ENCODE measurements at regions not wholly inside any gene's neighbourhood (a gene's known extent, or its start where the extent isn't known, plus 50 kb on each side); places are given as distances from the start of the nearest gene placed in this dataset.

DNA sequence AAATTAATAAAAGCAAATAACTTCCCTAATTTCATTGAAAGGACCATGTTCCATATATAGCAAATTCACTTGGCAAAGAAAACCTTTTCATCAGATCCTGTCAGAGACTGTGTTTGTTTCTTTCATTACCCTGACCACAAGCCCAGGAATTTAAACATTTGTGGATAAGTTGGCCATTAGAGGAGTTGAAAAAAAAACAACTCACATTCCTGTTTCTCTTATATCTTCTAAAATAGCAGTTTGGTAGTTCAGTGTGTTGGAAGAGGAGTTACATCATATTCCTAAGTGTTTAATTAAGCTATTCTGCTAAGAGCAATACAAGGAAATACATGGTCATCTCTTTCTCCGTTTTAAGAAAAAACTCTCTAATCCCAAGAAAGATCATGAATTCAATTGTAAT is 505.6 kb downstream of the TLE1 start:
- in situ Hi-C loops (cut with HindIII; ENCODE audit: low pct_unique_long_range_greater_than_20kb, low sequenced_read_pairs) (no loop called here), intact Hi-C loops (cut with micrococcal nuclease; ENCODE audit: unreplicated experiment) (no loop called here)
- ChIA-PET POLR2A (interaction anchor here (0.6 kb wide), 1 partner anchor 124 kb away, joined by 3 read pairs; no protein-coding TSS in a partner anchor), CTCF (no interaction called here)
- BruUV-seq (replicated peaks): no TSS peak
- no peaks in the 10 kb centered on the region for H3K27me3 ChIP-seq (ENCODE audit: control insufficient read depth, insufficient read depth, low read length)
- ATAC-seq (no peak), DNase-seq (ENCODE audit: low read depth, low spot score) (no peak)
- H3K9me3 ChIP-seq (ENCODE audit: control insufficient read depth, insufficient read depth, low read depth, low read length): no peaks in the 10 kb centered on the region
- TF ChIP-seq POLR2AphosphoS5 (IDR thresholded peaks at IDR 0.05; ENCODE audit: low read depth, low read length): no peak
- no peak for TF ChIP-seq TCF7L2 (IDR thresholded peaks at IDR 0.05; ENCODE audit: low read depth, low read length)
- no peak for TF ChIP-seq SIN3A (IDR thresholded peaks at IDR 0.05; ENCODE audit: borderline replicate concordance, insufficient read depth, low read depth, low read length)
- no peak for TF ChIP-seq REST (IDR thresholded peaks at IDR 0.05; ENCODE audit: insufficient read depth in 1 of 2, low read depth in 2 of 2, low read length in 1 of 2)
- TF ChIP-seq CTCF (IDR thresholded peaks at IDR 0.05): no peak
- no peaks in the 10 kb centered on the region for H3K4me1 ChIP-seq (ENCODE audit: control insufficient read depth, insufficient read depth, low read length)
- no peak overlapping the region for H3K4me3 ChIP-seq (ENCODE audit: low read depth in 2 of 2, low read length in 2 of 2)
- no peak overlapping the region for H3K27ac ChIP-seq (ENCODE audit: low read length)
- H3K36me3 ChIP-seq (ENCODE audit: control insufficient read depth, insufficient read depth, low read length): no peaks in the 10 kb centered on the region

DNA sequence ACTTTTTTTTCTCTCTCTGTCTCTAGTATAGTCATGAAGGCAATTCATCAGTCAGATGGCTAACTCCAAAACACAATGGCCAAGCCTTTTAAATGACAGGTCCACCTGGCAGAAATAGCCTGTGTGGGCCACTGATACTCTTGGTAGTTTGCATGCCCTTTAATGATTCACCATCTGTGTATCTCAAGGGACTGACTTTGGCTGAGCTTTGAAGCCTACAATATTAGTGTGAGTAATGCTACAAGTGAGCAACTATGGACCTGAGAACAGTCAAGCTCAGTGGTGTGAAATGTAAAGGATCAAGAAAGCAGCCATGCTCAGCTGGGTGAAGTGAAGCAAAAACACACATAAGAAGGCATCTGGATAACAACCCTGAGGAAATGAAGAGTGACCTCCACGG is 506.9 kb downstream of the TLE1 start:
- H3K9me3 ChIP-seq (ENCODE audit: control insufficient read depth, insufficient read depth, low read depth, low read length): no peaks in the 10 kb centered on the region
- intact Hi-C loops (cut with micrococcal nuclease; ENCODE audit: unreplicated experiment) (no loop called here), in situ Hi-C loops (cut with HindIII; ENCODE audit: low pct_unique_long_range_greater_than_20kb, low sequenced_read_pairs) (no loop called here)
- no peaks in the 10 kb centered on the region for H3K27me3 ChIP-seq (ENCODE audit: control insufficient read depth, insufficient read depth, low read length)
- POLR2A ChIA-PET: no interaction called here
- no peak for ATAC-seq
- TF ChIP-seq SIN3A (IDR thresholded peaks at IDR 0.05; ENCODE audit: borderline replicate concordance, insufficient read depth, low read depth, low read length): no peak
- no peak for TF ChIP-seq POLR2AphosphoS5 (IDR thresholded peaks at IDR 0.05; ENCODE audit: low read depth, low read length)
- no peak for TF ChIP-seq REST (IDR thresholded peaks at IDR 0.05; ENCODE audit: insufficient read depth in 1 of 2, low read depth in 2 of 2, low read length in 1 of 2)
- TF ChIP-seq CTCF (IDR thresholded peaks at IDR 0.05): no peak
- no peak for TF ChIP-seq TCF7L2 (IDR thresholded peaks at IDR 0.05; ENCODE audit: low read depth, low read length)
- no peaks in the 10 kb centered on the region for H3K4me1 ChIP-seq (ENCODE audit: control insufficient read depth, insufficient read depth, low read length)
- CTCF ChIA-PET: no interaction called here
- DNase-seq (ENCODE audit: low read depth, low spot score): no peak
- no peak overlapping the region for H3K4me3 ChIP-seq (ENCODE audit: low read depth in 2 of 2, low read length in 2 of 2)
- no peak overlapping the region for H3K27ac ChIP-seq (ENCODE audit: low read length)
- BruUV-seq (replicated peaks): no TSS peak
- H3K36me3 ChIP-seq (ENCODE audit: control insufficient read depth, insufficient read depth, low read length): no peaks in the 10 kb centered on the region

Data from Panc1 (cell line).